Tibial nerve (tissue), 3 donors: ENCODE measurements at regions not wholly inside any gene's neighbourhood (a gene's known extent, or its start where the extent isn't known, plus 50 kb on each side); places are given as distances from the start of the nearest gene placed in this dataset.

Source experiments
- CTCF ChIP-seq, 5 experiments: fragments of 200-600 bp in 3 of 5; fragments of 450-650 bp in 2 of 5; sonication (generic) in 3 of 5; IDR thresholded peaks; one replicate each; pipeline ENCODE4 v1.5.1; 2016 to 2019; ENCODE audit warnings: antibody characterized with exemption in 5 of 5, mild to moderate bottlenecking in 3 of 5, moderate library complexity in 2 of 5
- POLR2A ChIP-seq, 2 donors: fragments of 450-650 bp; IDR thresholded peaks; one replicate each; pipeline ENCODE4 v1.6.1; 2017; ENCODE audit warnings: antibody characterized with exemption in 2 of 2, mild to moderate bottlenecking in 2 of 2, moderate library complexity in 2 of 2

GRCh38 chr15:70498096-70498626 lies 265.2 kb downstream of the UACA start:
- no peak for TF ChIP-seq CTCF (IDR thresholded peaks at IDR 0.05)
- TF ChIP-seq POLR2A (IDR thresholded peaks at IDR 0.05) = no peak
